ENCODE measurements at regions not wholly inside any gene's neighbourhood (a gene's known extent, or its start where the extent isn't known, plus 50 kb on each side); places are given as distances from the start of the nearest gene placed in this dataset.
A peak's percentile ranks its signal among the peaks of the same experiment; 100 is the strongest.
"Not testable (repeated sequence)": the region's sequence is repeated elsewhere in the genome, so short reads cannot be mapped to it uniquely, and the experiment has no call there.

GRCh38 chr22:41023299-41023623, 69.1 kb upstream of the EP300 start:
- DNase-seq (ENCODE audit: low spot score) = no peak

- DNase-seq (ENCODE audit: low spot score) = peak; percentile 93
Measured at GRCh38 chr22:41028841-41029240, 63.6 kb upstream of the EP300 start.

- no peak for DNase-seq (ENCODE audit: low spot score)
Measured at GRCh38 chr22:41030891-41031290, 61.5 kb upstream of the EP300 start.

- DNase-seq (ENCODE audit: low spot score) = no peak
Measured at GRCh38 chr22:41034706-41035105, 57.7 kb upstream of the EP300 start.

GRCh38 chr22:41036924-41037323, 55.5 kb upstream of the EP300 start:
- DNase-seq (ENCODE audit: low spot score) = no peak

GRCh38 chr22:41038732-41039131, 53.7 kb upstream of the EP300 start:
- DNase-seq (ENCODE audit: low spot score) = no peak

- DNase-seq (ENCODE audit: low spot score) = not testable (repeated sequence)
Measured at GRCh38 chr22:41039641-41040040, 52.8 kb upstream of the EP300 start.

- DNase-seq (ENCODE audit: low spot score) = no peak
Measured at GRCh38 chr22:41040483-41040882, 51.9 kb upstream of the EP300 start.

- no peak for DNase-seq (ENCODE audit: low spot score)
Measured at GRCh38 chr22:41041532-41041931, 50.9 kb upstream of the EP300 start.
